Activated CD4-positive, CD25-positive, alpha-beta regulatory T cell (primary cell): ENCODE measurements at regions not wholly inside any gene's neighbourhood (a gene's known extent, or its start where the extent isn't known, plus 50 kb on each side); places are given as distances from the start of the nearest gene placed in this dataset.
"Not testable (repeated sequence)": the region's sequence is repeated elsewhere in the genome, so short reads cannot be mapped to it uniquely, and the experiment has no call there.

ENCODE experiments used
- DNase-seq, 4 experiments: peaks; one replicate each; lab custom pipeline; 2025; lab: John Stamatoyannopoulos, UW

GRCh38 chr14:87052646-87053225 is 940.2 kb downstream of the GALC start:
- DNase-seq: no peak

- no peak for DNase-seq
Observed at GRCh38 chr14:87050421-87050820, 942.6 kb downstream of the GALC start.

GRCh38 chr14:87049950-87050349 is 943.0 kb downstream of the GALC start:
- DNase-seq: no peak

- no peak for DNase-seq
Observed at GRCh38 chr14:87046960-87047359, 946.0 kb downstream of the GALC start.

- no peak for DNase-seq
Observed at GRCh38 chr14:87045956-87046355, 947.0 kb downstream of the GALC start.

- no peak for DNase-seq
Observed at GRCh38 chr14:87045246-87045645, 947.7 kb downstream of the GALC start.

- no peak for DNase-seq
Observed at GRCh38 chr14:87044807-87045206, 948.2 kb downstream of the GALC start.

- no peak for DNase-seq
Observed at GRCh38 chr14:87043667-87044200, 949.2 kb downstream of the GALC start.

- DNase-seq: no peak
Observed at GRCh38 chr14:87042354-87042753, 950.6 kb downstream of the GALC start.

- no peak for DNase-seq
Observed at GRCh38 chr14:87041290-87042020, 951.5 kb downstream of the GALC start.

GRCh38 chr14:87034680-87035079 is 958.3 kb downstream of the GALC start:
- no peak for DNase-seq

- no peak for DNase-seq
Observed at GRCh38 chr14:87030197-87030596, 962.8 kb downstream of the GALC start.

- not testable (repeated sequence) for DNase-seq
Observed at GRCh38 chr14:87020106-87020505, 972.9 kb downstream of the GALC start.

GRCh38 chr14:87018294-87018693 is 974.7 kb downstream of the GALC start:
- no peak for DNase-seq

- DNase-seq: no peak
Observed at GRCh38 chr14:87017335-87017734, 975.6 kb downstream of the GALC start.

GRCh38 chr14:87014856-87015255 is 978.1 kb downstream of the GALC start:
- DNase-seq: no peak

GRCh38 chr14:87013583-87013982 is 979.4 kb downstream of the GALC start:
- DNase-seq: no peak

- DNase-seq: no peak
Observed at GRCh38 chr14:87008965-87009364, 984.0 kb downstream of the GALC start.

GRCh38 chr14:87005280-87005679 is 987.7 kb downstream of the GALC start:
- no peak for DNase-seq

- no peak for DNase-seq
Observed at GRCh38 chr14:87002776-87003175, 990.2 kb downstream of the GALC start.

- no peak for DNase-seq
Observed at GRCh38 chr14:87001333-87001732, 991.6 kb downstream of the GALC start.

- no peak for DNase-seq
Observed at GRCh38 chr14:87000081-87000480, 992.9 kb downstream of the GALC start.

- DNase-seq: no peak
Observed at GRCh38 chr14:86999036-86999435, 993.9 kb downstream of the GALC start.

- no peak for DNase-seq
Observed at GRCh38 chr14:86997271-86997670, 995.7 kb downstream of the GALC start.
